ENCODE measurements at regions not wholly inside any gene's neighbourhood (a gene's known extent, or its start where the extent isn't known, plus 50 kb on each side); places are given as distances from the start of the nearest gene placed in this dataset.

- DNase-seq: no peak
These were observed 143.7 kb upstream of the TNC start for GRCh38 chr9:115261656-115262081.

- no peak for DNase-seq
These were observed 144.5 kb upstream of the TNC start for GRCh38 chr9:115262477-115262876.

DNA sequence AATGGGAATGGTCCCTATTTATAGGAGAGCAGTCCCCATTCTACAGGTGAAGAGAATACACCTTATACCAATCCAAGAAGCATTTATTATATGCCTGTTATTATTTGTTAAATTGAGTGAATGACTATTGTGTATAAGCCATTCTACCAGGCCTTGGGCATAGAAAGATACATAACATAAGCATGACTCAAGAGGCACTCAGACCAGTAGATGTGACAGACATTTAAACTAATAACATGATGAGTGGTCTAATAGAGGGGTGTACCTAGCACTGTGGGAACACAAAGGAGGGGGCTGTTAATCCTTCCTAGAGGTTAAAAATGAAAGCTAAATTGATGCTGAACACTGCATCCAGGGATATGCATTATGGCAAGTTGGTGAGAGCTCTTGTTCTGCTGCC is 145.0 kb upstream of the TNC start:
- DNase-seq: no peak

DNA sequence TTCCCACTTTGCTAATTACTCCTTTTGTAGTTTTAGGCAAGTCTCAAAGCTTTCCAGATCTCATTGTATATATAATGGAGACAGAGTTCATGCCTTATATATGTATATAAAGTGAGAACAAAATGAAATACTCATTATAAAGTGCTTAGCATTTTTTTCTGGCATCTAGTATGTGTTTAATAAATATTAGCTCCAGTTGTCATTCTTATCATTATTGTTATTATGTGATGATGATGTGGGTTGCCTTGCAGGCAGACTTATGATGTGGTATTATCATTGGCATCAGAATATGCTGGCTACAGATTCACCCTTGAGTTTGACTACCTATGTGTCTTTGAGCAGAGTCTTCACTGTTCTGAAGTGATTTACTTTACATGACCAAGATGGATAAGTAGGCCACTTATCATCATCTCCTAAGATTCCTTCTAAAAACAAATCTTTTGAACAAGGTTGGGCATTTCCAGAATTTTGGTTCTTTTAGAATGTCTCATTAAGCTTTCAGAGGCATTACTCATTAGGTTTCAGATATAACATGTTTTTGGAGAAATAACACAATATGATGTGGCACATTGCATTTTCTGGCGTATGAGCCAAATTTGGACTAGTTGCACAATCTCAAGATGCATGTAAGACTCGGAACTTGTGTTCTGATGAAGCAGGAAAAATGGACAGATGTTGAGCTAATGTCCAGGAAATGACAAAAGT is 145.6 kb upstream of the TNC start:
- no peak for DNase-seq

- DNase-seq: no peak
These were observed 146.4 kb upstream of the TNC start for GRCh38 chr9:115264313-115264712.

DNA sequence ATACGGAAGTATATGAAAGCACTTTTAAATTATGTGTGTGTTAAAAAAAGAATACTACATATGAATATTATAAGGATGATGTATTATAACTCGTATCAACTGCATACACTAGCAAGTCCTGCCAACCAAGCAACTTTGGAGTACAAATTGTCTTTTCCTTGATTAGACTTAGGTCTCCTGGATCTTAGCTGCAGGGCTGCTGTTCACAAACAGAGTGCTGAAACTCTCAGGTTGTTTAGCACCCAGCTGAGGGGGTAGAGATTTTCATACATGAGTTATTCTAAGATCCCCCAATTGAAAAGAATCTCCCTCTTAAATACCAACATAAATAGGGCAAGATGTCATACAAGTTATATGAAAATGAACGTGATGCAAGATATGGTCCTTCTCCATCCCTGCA is 149.8 kb upstream of the TNC start:
- no peak for DNase-seq

DNA sequence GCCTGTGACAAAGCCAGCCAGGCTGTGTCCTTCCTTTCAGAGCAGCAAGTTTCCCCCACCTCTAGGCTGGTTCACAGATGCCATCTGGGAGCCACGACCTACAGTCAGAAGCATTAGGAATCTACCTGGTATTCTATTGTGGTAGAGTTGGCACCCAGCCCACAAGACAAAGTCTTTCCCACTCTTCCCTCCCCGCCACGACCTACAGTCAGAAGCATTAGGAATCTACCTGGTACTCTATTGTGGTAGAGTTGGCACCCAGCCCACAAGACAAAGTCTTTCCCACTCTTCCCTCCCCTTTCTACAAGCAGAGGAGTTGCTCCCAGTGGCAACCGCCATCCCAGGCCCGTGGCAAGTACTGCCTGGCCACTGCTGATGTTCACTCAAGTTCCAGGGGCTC is 157.8 kb upstream of the TNC start:
- DNase-seq: no peak

- no peak for DNase-seq
These were observed 158.7 kb upstream of the TNC start for GRCh38 chr9:115276621-115277020.

DNA sequence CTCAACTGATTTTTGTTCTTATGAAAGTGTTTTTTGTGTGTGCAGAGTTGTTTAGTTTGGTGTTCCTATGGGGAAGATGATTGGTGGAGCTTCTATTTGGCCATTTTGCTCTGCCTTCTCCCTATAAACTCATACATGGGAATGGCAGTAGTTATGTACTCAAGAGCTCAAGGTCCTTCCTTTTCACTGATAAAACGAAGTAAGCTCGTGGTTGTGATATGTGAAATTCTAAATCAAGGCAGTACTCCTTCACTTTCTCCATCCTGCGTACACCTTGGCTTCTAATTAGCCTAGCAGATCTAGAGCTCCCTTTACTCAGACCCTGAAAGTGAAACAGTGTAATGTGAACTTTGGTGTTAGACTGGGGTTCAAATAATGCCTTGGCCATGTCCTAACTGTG is 159.3 kb upstream of the TNC start:
- DNase-seq: no peak

DNA sequence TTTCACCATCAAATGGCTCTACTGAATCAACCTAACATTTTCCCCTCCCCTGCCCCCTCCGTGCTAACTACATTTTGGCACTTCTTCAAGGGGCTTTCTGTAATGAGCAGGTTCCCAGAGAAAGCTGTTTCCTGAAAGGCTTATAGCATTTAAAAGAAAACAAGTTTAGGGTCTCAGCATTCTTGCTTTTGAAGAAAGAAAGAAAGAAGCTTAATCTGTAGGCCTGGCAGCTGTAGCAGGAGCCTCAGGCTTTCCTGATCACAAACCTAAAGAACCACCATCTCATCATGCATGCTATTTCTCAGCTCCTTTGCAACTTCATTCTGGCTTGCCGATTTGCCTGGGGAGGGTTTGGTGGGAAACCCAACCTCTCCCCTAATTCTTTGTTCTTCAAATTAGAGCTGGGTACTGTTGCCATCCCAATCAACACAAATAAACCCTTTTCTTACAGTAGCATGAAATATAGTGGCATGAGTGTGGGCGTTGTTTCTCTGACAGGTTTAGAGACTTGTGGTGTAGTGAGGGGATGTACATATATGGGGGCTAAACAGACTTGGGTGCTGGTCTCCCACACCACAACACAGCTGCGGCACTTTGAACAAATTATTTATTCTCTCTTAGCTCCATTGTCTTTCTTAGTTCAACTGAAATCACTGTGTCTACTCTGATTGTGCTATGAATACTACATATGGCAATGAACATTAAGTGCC is 160.5 kb upstream of the TNC start:
- DNase-seq: no peak

DNA sequence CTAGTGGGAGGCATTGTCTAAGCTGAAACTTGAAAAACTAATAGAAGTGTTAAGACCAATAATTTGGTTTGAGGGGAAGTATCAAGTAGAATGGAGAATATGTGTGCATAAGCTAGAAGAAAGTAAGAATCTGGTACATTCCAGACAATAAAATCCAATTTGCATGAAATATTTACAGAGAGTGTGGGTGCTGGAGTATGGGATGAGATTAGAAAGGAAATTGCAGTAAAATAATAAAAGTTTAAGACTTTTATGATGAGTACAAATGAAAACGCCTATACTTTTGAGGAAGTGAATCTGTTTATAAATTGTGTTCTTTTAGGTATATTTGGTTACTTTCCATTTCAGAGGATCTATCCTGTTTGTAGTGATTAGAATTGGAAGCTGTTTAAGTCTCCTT is 165.4 kb upstream of the TNC start:
- no peak for DNase-seq

DNA sequence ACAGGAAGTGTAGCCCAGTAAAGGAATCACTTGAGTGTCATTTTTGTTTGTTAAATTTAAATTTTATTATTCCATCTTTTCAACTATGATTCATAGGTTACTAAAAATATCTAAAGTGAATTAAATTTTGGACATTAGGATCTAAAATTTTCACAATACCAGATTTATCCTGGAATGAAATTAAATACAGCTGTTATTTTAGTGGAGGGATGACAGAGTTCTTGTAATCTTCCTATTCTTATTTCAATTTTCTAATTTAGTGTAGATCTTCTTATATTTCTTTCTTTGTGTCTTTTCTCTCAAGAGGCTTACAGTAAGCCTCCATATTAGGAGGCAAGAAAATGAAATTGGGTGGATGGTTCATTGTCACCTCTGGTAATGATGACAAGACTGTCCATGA is 167.9 kb upstream of the TNC start:
- DNase-seq: no peak

- no peak for DNase-seq
These were observed 168.5 kb upstream of the TNC start for GRCh38 chr9:115286411-115286810.

GRCh38 chr9:115289757-115290208 is 171.8 kb upstream of the TNC start:
- no peak for DNase-seq

DNA sequence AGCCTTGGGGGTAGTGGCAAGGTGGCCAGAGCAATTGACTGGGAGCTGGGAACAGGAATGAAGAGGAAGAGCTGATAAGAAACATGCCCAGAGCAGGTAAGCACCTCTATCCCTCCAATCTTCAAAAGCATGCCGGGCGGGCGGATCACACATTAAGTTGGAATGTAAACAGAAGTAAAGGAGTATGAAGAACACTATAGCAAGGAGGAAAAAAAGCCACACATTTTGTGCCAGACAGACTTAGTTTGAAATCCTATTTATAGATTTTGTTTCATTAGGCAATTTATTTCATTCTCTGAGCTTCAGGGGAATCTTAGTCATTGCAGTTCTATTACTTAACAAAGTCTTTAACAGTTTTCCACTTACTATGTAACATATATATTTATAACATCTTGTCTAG is 173.9 kb upstream of the TNC start:
- no peak for DNase-seq

DNA sequence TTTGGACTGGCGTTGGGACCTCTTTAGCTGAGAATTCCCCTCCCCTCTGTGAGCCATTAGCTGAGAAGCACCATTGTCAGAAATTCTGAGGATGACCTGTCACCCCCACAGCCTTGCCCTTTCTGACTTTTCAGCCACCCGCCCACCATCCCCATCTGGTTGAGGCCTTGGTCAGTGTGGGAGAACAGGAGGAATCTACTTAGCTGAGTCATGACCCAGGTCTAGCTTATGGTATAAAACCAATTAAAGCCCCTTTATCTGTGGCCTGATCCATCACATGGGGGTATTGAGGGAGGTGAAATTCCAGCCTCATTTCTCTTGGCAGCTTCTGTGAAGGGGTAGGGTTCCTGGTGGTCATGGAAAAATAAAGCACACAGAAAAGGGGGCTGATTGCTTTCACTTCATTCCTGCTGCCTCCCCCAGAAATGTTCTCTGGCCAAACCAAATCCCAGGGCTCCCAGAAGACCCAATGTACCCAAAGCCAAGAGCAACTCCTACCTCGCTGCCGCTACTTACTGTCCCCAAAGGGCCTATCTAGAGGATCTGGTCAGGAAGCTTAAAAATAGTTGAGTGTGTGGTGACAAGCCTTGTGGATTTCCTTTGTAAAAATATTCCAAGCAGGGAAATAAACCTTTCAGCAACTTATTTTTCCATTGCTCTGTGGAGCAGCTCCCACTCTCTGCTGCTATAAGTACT is 174.8 kb upstream of the TNC start:
- peak in 3 of 4 experiments; percentile 3 to 9 (median 4) for DNase-seq

DNA sequence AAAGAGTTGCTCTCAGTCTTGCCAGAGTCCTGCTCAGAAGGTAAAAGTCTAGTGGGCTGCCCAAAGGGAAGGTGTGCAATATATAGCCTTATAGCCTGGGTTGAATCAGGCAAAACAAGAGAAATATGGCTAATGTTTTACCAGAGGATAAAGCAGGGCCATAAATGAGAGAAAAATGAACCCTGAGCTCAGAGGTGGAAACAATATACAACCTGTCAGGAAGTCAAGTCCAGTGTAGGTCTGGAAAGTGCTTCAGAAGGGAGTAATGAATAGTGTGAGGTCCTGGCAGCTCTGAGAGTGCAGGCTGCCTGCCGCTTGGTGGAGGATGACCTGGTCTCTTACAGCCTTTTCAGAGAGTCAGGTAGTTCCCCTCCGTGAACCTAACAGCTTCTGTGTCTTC is 177.8 kb upstream of the TNC start:
- no peak for DNase-seq

- no peak for DNase-seq
These were observed 179.0 kb upstream of the TNC start for GRCh38 chr9:115296831-115297565.

DNA sequence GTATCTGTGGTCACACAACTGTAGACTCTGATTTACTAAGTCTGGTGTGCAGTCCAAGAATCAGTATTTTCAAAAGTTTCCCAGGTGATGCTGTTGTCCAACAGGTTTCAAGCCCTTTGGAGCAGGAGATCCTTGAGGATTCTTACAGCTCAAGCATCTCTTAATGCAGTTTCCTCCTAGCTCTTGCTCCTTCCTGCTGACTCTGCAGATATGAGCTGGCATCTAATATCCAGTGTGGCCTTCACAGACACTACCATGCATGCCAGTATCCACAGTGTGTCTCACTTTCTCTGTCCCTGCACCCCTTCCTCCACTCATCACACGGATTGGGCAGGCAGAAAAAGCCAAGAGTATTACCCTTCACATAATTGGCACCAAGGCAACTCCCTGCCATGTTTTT is 182.2 kb upstream of the TNC start:
- no peak for DNase-seq

GRCh38 chr9:115300874-115301273 is 182.9 kb upstream of the TNC start:
- DNase-seq: no peak

- no peak for DNase-seq
These were observed 183.6 kb upstream of the TNC start for GRCh38 chr9:115301581-115301980.

- no peak for DNase-seq
These were observed 187.6 kb upstream of the TNC start for GRCh38 chr9:115305543-115305942.

DNA sequence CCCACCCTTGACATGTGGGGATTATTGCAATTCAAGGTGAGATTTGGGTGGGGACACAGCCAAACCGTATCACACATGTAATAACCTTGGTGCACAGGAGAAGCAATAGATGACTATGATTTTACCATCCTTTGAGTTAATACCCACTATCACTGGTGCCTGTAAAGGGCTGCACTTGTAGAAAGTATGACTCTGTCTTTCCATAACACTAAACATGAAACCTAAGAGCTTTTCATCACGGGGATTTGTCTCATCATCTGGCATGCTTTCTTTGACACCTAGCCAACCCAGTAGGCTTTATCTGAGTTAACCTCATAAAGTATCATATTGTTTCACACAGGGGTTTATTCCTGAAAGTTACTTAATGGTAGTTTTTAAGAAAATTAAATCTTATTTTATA is 188.9 kb upstream of the TNC start:
- DNase-seq: no peak
